GM23248 (cell line): ENCODE measurements at regions not wholly inside any gene's neighbourhood (a gene's known extent, or its start where the extent isn't known, plus 50 kb on each side); places are given as distances from the start of the nearest gene placed in this dataset. TPM values are rescaled to one million over a fixed set of nuclear protein-coding genes. Genes with fewer than 3 reads are reported as not detected.

Experiments
- DNase-seq: peaks from one replicate; pipeline ENCODE4 v3.0.0-alpha.2; 2015
- H2AFZ ChIP-seq: fragments of 200-600 bp; sonication (generic); 2 replicates; pipeline ENCODE4 v1.6.1; 2016; ENCODE audit warnings: antibody characterized with exemption
- H3F3A ChIP-seq: fragments of 200-600 bp; sonication (generic); 2 replicates; pipeline ENCODE4 v1.6.1; 2016; ENCODE audit warnings: mild to moderate bottlenecking, antibody characterized with exemption, mixed run types; ENCODE audit not compliant: insufficient read depth
- H3K27ac ChIP-seq: fragments of 200-600 bp; sonication (generic); 2 replicates; pipeline ENCODE4 v1.5.1; 2016; ENCODE audit warnings: mild to moderate bottlenecking
- H3K27me3 ChIP-seq: fragments of 200-600 bp; sonication (generic); replicated peaks from 2 replicates; pipeline ENCODE4 v1.6.1; 2016; ENCODE audit warnings: mild to moderate bottlenecking; ENCODE audit not compliant: insufficient read depth
- H3K36me3 ChIP-seq: fragments of 200-600 bp; sonication (generic); 2 replicates; pipeline ENCODE4 v1.6.1; 2016; ENCODE audit warnings: low read depth, mild to moderate bottlenecking
- H3K4me1 ChIP-seq: fragments of 200-600 bp; sonication (generic); 2 replicates; pipeline ENCODE4 v1.6.1; 2016; ENCODE audit warnings: mild to moderate bottlenecking; ENCODE audit not compliant: insufficient read depth
- H3K4me2 ChIP-seq: fragments of 200-600 bp; sonication (generic); one replicate; pipeline ENCODE4 v1.6.1; 2016; ENCODE audit warnings: mild to moderate bottlenecking; ENCODE audit not compliant: unreplicated experiment
- H3K4me3 ChIP-seq: fragments of 200-600 bp; sonication (generic); 2 replicates; pipeline ENCODE4 v1.5.1; 2016; ENCODE audit warnings: mild to moderate bottlenecking
- H3K79me2 ChIP-seq: fragments of 200-600 bp; sonication (generic); 2 replicates; pipeline ENCODE4 v1.6.1; 2016; ENCODE audit warnings: mild to moderate bottlenecking; ENCODE audit not compliant: insufficient read depth
- H3K9ac ChIP-seq: fragments of 200-600 bp; sonication (generic); 2 replicates; pipeline ENCODE4 v1.6.1; 2016; ENCODE audit warnings: mild to moderate bottlenecking
- H3K9me2 ChIP-seq: fragments of 200-600 bp; sonication (generic); 2 replicates; pipeline ENCODE4 v1.6.1; 2016; ENCODE audit warnings: mixed run types, mild to moderate bottlenecking, moderate library complexity; ENCODE audit not compliant: insufficient read depth
- H3K9me3 ChIP-seq: fragments of 200-600 bp; sonication (generic); one replicate; pipeline ENCODE4 v1.6.1; 2017; ENCODE audit warnings: low read depth
- H4K20me1 ChIP-seq: fragments of 200-600 bp; sonication (generic); 2 replicates; pipeline ENCODE4 v1.6.0; 2016; ENCODE audit not compliant: insufficient read depth
- EZH2 ChIP-seq: fragments of 200-600 bp; sonication (generic); IDR thresholded peaks from 2 replicates; pipeline ENCODE4 v1.6.1; 2018; ENCODE audit warnings: antibody characterized with exemption, mild to moderate bottlenecking; ENCODE audit not compliant: insufficient read depth, poor library complexity, severe bottlenecking
- WGBS, 2 experiments: methylation state at CpG; one replicate each; pipeline ENCODE4 v1.1.6; 2015 to 2017; ENCODE audit warnings: low lambda C conversion rate in 2 of 2, low coverage in 1 of 2; ENCODE audit errors: missing lambda C conversion rate in 2 of 2; 5-methylcytosine and 5-hydroxymethylcytosine counted together
- in situ Hi-C: fragments of 300-500 bp; cut with MboI; formaldehyde crosslinking; loops from 2 replicates; pipeline ENCODE4 v1.15.0; 2020
- small RNA-seq: library from RNA; depleted of rRNA; stranded (forward); fragments of <200 nt; gene quantifications from one replicate; pipeline ENCODE3, GENCODE V24; 2014; ENCODE audit warnings: low read depth, low replicate concordance

- DNase-seq: no peak
- no peaks in the 10 kb centered on the region for H3K79me2 ChIP-seq
- no peaks in the 10 kb centered on the region for H3K36me3 ChIP-seq
- H2AFZ ChIP-seq: no peak overlapping the region
- TF ChIP-seq EZH2: no peak
- in situ Hi-C loops: no loop called here
- H4K20me1 ChIP-seq: no peaks in the 10 kb centered on the region
- H3K9me2 ChIP-seq: no peaks in the 10 kb centered on the region
- no peaks in the 10 kb centered on the region for H3K9me3 ChIP-seq
- no peaks in the 10 kb centered on the region for H3F3A ChIP-seq
- no peak overlapping the region for H3K4me2 ChIP-seq
- no peak overlapping the region for H3K27ac ChIP-seq
- H3K4me1 ChIP-seq: no peaks in the 10 kb centered on the region
- WGBS, 2 experiments: 32 to 47% methylated on average over 2 of the region's 2 CpGs
- no peaks in the 10 kb centered on the region for H3K27me3 ChIP-seq
- H3K9ac ChIP-seq: no peak overlapping the region
- H3K4me3 ChIP-seq: no peak overlapping the region
Measured at GRCh38 chr6:2296781-2297180, 51.4 kb upstream of the GMDS start.

Small RNA genes lying in the stretch of these regions (small RNA-seq; reads per million reads assigned to genes)
- not detected for gene HMGN2P28
